ENCODE measurements at regions not wholly inside any gene's neighbourhood (a gene's known extent, or its start where the extent isn't known, plus 50 kb on each side); places are given as distances from the start of the nearest gene placed in this dataset.

DNA sequence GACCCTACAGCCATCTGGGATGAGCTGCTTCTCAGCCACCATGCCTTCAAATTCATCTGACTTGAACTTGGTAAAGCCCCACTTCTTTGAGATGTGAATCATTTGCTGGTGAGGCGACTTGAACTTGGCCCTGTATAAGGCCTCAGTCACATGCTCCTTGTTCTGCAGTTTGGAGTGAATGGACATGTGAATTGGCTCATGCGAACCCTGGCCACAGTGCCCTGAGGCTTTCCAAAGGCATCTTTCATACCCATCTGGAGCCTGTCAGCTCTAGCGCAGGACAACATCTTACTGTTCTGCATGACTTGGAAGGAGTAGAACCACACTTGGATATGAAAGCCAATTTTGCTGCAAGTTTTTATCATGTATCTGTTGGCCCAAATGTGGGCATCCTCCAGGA is 244.0 kb upstream of the FAM83B start:
- TF ChIP-seq CTCF (IDR thresholded peaks at IDR 0.05) (no peak), POLR2A (IDR thresholded peaks at IDR 0.05) (no peak)

Data from uterus (tissue), 2 donors.